ENCODE measurements at regions not wholly inside any gene's neighbourhood (a gene's known extent, or its start where the extent isn't known, plus 50 kb on each side); places are given as distances from the start of the nearest gene placed in this dataset.

- DNase-seq: no peak
- H3K4me3 ChIP-seq: no peak overlapping the region
These were observed 168.2 kb upstream of the TMEM132C start for GRCh38 chr12:128098730-128099129.

GRCh38 chr12:128103152-128103551 lies 163.8 kb upstream of the TMEM132C start:
- no peak for DNase-seq
- Histone ChIP-seq H3K27me3 (no peaks in the 10 kb centered on the region), H3K36me3 (no peaks in the 10 kb centered on the region), H3K9me3 (no peaks in the 10 kb centered on the region), H3K4me3 (no peak overlapping the region), H3K27ac (no peak overlapping the region), H3K4me1 (no peaks in the 10 kb centered on the region)
- in situ Hi-C loops (cut with MboI; ENCODE audit: low sequenced_read_pairs in 4 of 4) (no loop called here), intact Hi-C loops (cut with DNase I; ENCODE audit: low total_unique reads) (no loop called here)
- TF ChIP-seq POLR2A (IDR thresholded peaks at IDR 0.05) (no peak), CTCF (IDR thresholded peaks at IDR 0.05 in 4 of 5, conservative IDR thresholded peaks at IDR 0.05 in 1 of 5) (no peak)
- ATAC-seq: no peak

More at GRCh38 chr12:128098730-128099129, 168.2 kb upstream of the TMEM132C start:
- TF ChIP-seq POLR2A (IDR thresholded peaks at IDR 0.05) (no peak), CTCF (IDR thresholded peaks at IDR 0.05 in 4 of 5, conservative IDR thresholded peaks at IDR 0.05 in 1 of 5) (no peak)
- Histone ChIP-seq H3K27me3 (no peaks in the 10 kb centered on the region), H3K4me1 (no peaks in the 10 kb centered on the region), H3K27ac (no peak overlapping the region), H3K36me3 (no peaks in the 10 kb centered on the region), H3K9me3 (no peaks in the 10 kb centered on the region)
- in situ Hi-C loops (cut with MboI; ENCODE audit: low sequenced_read_pairs in 4 of 4): no loop called here
- intact Hi-C loops (cut with DNase I; ENCODE audit: low total_unique reads): no loop called here
- ATAC-seq: no peak

- H3K9me3 ChIP-seq: no peaks in the 10 kb centered on the region
- no peaks in the 10 kb centered on the region for H3K36me3 ChIP-seq
- ATAC-seq (no peak), DNase-seq (no peak)
- H3K27me3 ChIP-seq: no peaks in the 10 kb centered on the region
- no peaks in the 10 kb centered on the region for H3K4me1 ChIP-seq
- intact Hi-C loops (cut with DNase I; ENCODE audit: low total_unique reads) (no loop called here), in situ Hi-C loops (cut with MboI; ENCODE audit: low sequenced_read_pairs in 4 of 4) (no loop called here)
- no peak overlapping the region for H3K27ac ChIP-seq
- TF ChIP-seq CTCF (IDR thresholded peaks at IDR 0.05 in 4 of 5, conservative IDR thresholded peaks at IDR 0.05 in 1 of 5) (no peak), POLR2A (IDR thresholded peaks at IDR 0.05) (no peak)
- no peak overlapping the region for H3K4me3 ChIP-seq
These were observed 157.7 kb upstream of the TMEM132C start for GRCh38 chr12:128109236-128109635.

- no peaks in the 10 kb centered on the region for H3K27me3 ChIP-seq
- no peak for TF ChIP-seq POLR2A (IDR thresholded peaks at IDR 0.05)
- TF ChIP-seq CTCF (IDR thresholded peaks at IDR 0.05 in 4 of 5, conservative IDR thresholded peaks at IDR 0.05 in 1 of 5): no peak
- ATAC-seq (no peak), DNase-seq (no peak)
- in situ Hi-C loops (cut with MboI; ENCODE audit: low sequenced_read_pairs in 4 of 4) (no loop called here), intact Hi-C loops (cut with DNase I; ENCODE audit: low total_unique reads) (no loop called here)
- no peak overlapping the region for H3K4me3 ChIP-seq
- no peaks in the 10 kb centered on the region for H3K9me3 ChIP-seq
- no peaks in the 10 kb centered on the region for H3K36me3 ChIP-seq
- no peaks in the 10 kb centered on the region for H3K4me1 ChIP-seq
- no peak overlapping the region for H3K27ac ChIP-seq
These were observed 157.3 kb upstream of the TMEM132C start for GRCh38 chr12:128109636-128110035.

- DNase-seq: no peak
- TF ChIP-seq POLR2A (IDR thresholded peaks at IDR 0.05): no peak
- TF ChIP-seq CTCF (IDR thresholded peaks at IDR 0.05 in 4 of 5, conservative IDR thresholded peaks at IDR 0.05 in 1 of 5): no peak
- ATAC-seq: no peak
- intact Hi-C loops (cut with DNase I; ENCODE audit: low total_unique reads) (no loop called here), in situ Hi-C loops (cut with MboI; ENCODE audit: low sequenced_read_pairs in 4 of 4) (no loop called here)
- Histone ChIP-seq H3K27me3 (no peaks in the 10 kb centered on the region), H3K27ac (no peak overlapping the region), H3K4me1 (no peaks in the 10 kb centered on the region), H3K36me3 (no peaks in the 10 kb centered on the region), H3K4me3 (no peak overlapping the region), H3K9me3 (no peaks in the 10 kb centered on the region)
These were observed 155.6 kb upstream of the TMEM132C start for GRCh38 chr12:128111333-128111732.

Data from gastrocnemius medialis (tissue), 4 donors.